Kidney epithelial cell (primary cell): ENCODE measurements at regions not wholly inside any gene's neighbourhood (a gene's known extent, or its start where the extent isn't known, plus 50 kb on each side); places are given as distances from the start of the nearest gene placed in this dataset.
"Not testable (repeated sequence)": the region's sequence is repeated elsewhere in the genome, so short reads cannot be mapped to it uniquely, and the experiment has no call there.

Experiments
- DNase-seq: peaks from one replicate; pipeline ENCODE4 v3.0.0-alpha.2; 2010; ENCODE audit warnings: low read depth
- H3K27me3 ChIP-seq: 2 replicates; pipeline ENCODE4 v1.6.0; 2011; ENCODE audit warnings: low read length; ENCODE audit not compliant: control insufficient read depth, insufficient read depth
- H3K36me3 ChIP-seq: 2 replicates; pipeline ENCODE4 v1.5.1; 2011; ENCODE audit warnings: low read length; ENCODE audit not compliant: control insufficient read depth, insufficient read depth
- H3K4me3 ChIP-seq: 2 replicates; pipeline ENCODE4 v1.5.1; 2011; ENCODE audit warnings: low read depth, mild to moderate bottlenecking, control low read depth, low read length
- CTCF ChIP-seq: IDR thresholded peaks from 2 replicates; pipeline ENCODE4 v1.5.1; 2011; ENCODE audit warnings: mild to moderate bottlenecking, moderate library complexity, low read length, control low read depth, inconsistent platforms; ENCODE audit not compliant: insufficient read depth, poor library complexity, severe bottlenecking

- no peak for DNase-seq
- no peak overlapping the region for H3K4me3 ChIP-seq
- TF ChIP-seq CTCF = no peak
- H3K36me3 ChIP-seq = no peaks in the 10 kb centered on the region
- no peaks in the 10 kb centered on the region for H3K27me3 ChIP-seq
Observed at GRCh38 chr14:21825845-21826244, 152.2 kb upstream of the OR4E1 start.

- no peak for DNase-seq
- TF ChIP-seq CTCF = peak; percentile 42
Observed at GRCh38 chr14:21825149-21825743, 151.6 kb upstream of the OR4E1 start.

GRCh38 chr14:21822109-21822508 lies 148.5 kb upstream of the OR4E1 start:
- no peaks in the 10 kb centered on the region for H3K27me3 ChIP-seq
- H3K36me3 ChIP-seq = no peaks in the 10 kb centered on the region
- DNase-seq = no peak
- no peak for TF ChIP-seq CTCF
- H3K4me3 ChIP-seq = no peak overlapping the region

More at GRCh38 chr14:21825149-21825743, 151.6 kb upstream of the OR4E1 start:
- Histone ChIP-seq H3K27me3 (no peaks in the 10 kb centered on the region), H3K36me3 (no peaks in the 10 kb centered on the region), H3K4me3 (no peak overlapping the region)

- TF ChIP-seq CTCF = no peak
- no peaks in the 10 kb centered on the region for H3K27me3 ChIP-seq
Observed at GRCh38 chr14:21820631-21821030, 147.0 kb upstream of the OR4E1 start.

GRCh38 chr14:21819891-21820290 lies 146.3 kb upstream of the OR4E1 start:
- H3K4me3 ChIP-seq, H3K36me3 ChIP-seq, H3K27me3 ChIP-seq, DNase-seq: not testable (repeated sequence)

More at GRCh38 chr14:21820631-21821030, 147.0 kb upstream of the OR4E1 start:
- Histone ChIP-seq H3K36me3 (no peaks in the 10 kb centered on the region), H3K4me3 (no peak overlapping the region)
- DNase-seq = no peak

GRCh38 chr14:21817010-21817409 lies 143.4 kb upstream of the OR4E1 start:
- not testable (repeated sequence) for H3K4me3 ChIP-seq, H3K27me3 ChIP-seq, DNase-seq, H3K36me3 ChIP-seq

GRCh38 chr14:21807975-21808374 lies 134.4 kb upstream of the OR4E1 start:
- DNase-seq = no peak
- Histone ChIP-seq H3K4me3 (no peak overlapping the region), H3K36me3 (no peaks in the 10 kb centered on the region), H3K27me3 (no peaks in the 10 kb centered on the region)
- no peak for TF ChIP-seq CTCF
